ENCODE measurements at regions not wholly inside any gene's neighbourhood (a gene's known extent, or its start where the extent isn't known, plus 50 kb on each side); places are given as distances from the start of the nearest gene placed in this dataset.

DNA sequence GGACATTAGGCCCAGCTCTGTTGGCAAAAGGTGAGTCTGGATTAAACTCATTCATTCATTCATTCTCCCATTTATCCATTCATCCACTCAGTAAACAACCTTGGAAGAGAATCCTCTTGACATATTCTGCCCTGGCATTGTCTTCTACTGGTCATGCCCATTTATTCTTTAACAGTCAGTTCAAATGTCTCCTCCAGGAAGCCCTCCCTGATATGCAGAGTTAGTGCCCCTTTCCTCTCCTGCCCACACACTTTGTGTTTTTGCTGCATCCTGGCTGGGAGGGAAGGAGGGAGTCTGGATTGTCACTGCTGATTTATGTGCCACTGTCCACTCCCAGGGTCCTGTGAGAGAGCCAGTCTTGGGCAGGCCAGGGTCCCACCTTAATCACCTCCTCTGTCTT is 600.3 kb downstream of the MATN1 start:
- TF ChIP-seq, protein P1, sequence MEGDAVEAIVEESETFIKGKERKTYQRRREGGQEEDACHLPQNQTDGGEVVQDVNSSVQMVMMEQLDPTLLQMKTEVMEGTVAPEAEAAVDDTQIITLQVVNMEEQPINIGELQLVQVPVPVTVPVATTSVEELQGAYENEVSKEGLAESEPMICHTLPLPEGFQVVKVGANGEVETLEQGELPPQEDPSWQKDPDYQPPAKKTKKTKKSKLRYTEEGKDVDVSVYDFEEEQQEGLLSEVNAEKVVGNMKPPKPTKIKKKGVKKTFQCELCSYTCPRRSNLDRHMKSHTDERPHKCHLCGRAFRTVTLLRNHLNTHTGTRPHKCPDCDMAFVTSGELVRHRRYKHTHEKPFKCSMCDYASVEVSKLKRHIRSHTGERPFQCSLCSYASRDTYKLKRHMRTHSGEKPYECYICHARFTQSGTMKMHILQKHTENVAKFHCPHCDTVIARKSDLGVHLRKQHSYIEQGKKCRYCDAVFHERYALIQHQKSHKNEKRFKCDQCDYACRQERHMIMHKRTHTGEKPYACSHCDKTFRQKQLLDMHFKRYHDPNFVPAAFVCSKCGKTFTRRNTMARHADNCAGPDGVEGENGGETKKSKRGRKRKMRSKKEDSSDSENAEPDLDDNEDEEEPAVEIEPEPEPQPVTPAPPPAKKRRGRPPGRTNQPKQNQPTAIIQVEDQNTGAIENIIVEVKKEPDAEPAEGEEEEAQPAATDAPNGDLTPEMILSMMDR (IDR thresholded peaks at IDR 0.05 in 8 of 11, conservative IDR thresholded peaks at IDR 0.05 in 3 of 11) = no peak
- TF ChIP-seq POLR2A (IDR thresholded peaks at IDR 0.05) = no peak

All from spleen (tissue), 7 donors.